Uterus (tissue), 2 donors: ENCODE measurements at regions not wholly inside any gene's neighbourhood (a gene's known extent, or its start where the extent isn't known, plus 50 kb on each side); places are given as distances from the start of the nearest gene placed in this dataset.

Experiments
- POLR2A ChIP-seq, 2 donors: fragments of 450-650 bp; IDR thresholded peaks; one replicate each; pipeline ENCODE4 v1.6.1; 2016; ENCODE audit warnings: antibody characterized with exemption in 2 of 2, mild to moderate bottlenecking in 1 of 2, moderate library complexity in 1 of 2
- TF ChIP-seq, protein P1 (sequence below), 4 experiments: fragments of 200-600 bp in 2 of 4; fragments of 450-650 bp in 2 of 4; sonication (generic) in 2 of 4; IDR thresholded peaks; one replicate each; pipeline ENCODE4 v1.5.1; 2016 to 2019; ENCODE audit warnings: antibody characterized with exemption in 4 of 4, mild to moderate bottlenecking in 2 of 4, moderate library complexity in 1 of 4

DNA sequence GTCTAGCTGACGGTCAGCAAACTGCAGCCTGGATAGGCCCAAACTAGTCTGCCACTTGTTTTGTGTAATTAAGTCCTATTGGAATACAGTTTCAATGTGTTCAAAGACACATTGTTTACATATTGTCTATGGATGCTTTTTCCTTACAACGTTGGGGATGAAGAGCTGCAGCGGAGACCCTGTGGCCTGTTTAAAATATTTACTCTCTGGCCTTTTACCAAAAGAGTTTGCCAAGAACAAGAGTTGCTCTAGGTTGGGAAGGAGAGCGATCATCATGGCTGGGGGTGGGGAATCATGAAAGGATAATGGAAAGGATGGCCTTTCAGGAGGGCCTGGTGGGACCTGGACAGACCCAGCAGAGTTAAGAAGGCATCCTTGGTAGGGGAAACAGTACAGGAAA lies 274.9 kb upstream of the ZFHX3 start:
- TF ChIP-seq, protein P1, sequence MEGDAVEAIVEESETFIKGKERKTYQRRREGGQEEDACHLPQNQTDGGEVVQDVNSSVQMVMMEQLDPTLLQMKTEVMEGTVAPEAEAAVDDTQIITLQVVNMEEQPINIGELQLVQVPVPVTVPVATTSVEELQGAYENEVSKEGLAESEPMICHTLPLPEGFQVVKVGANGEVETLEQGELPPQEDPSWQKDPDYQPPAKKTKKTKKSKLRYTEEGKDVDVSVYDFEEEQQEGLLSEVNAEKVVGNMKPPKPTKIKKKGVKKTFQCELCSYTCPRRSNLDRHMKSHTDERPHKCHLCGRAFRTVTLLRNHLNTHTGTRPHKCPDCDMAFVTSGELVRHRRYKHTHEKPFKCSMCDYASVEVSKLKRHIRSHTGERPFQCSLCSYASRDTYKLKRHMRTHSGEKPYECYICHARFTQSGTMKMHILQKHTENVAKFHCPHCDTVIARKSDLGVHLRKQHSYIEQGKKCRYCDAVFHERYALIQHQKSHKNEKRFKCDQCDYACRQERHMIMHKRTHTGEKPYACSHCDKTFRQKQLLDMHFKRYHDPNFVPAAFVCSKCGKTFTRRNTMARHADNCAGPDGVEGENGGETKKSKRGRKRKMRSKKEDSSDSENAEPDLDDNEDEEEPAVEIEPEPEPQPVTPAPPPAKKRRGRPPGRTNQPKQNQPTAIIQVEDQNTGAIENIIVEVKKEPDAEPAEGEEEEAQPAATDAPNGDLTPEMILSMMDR (IDR thresholded peaks at IDR 0.05) = no peak
- TF ChIP-seq POLR2A (IDR thresholded peaks at IDR 0.05) = no peak
